UCSD-AML1 (cell line): ENCODE measurements at regions not wholly inside any gene's neighbourhood (a gene's known extent, or its start where the extent isn't known, plus 50 kb on each side); places are given as distances from the start of the nearest gene placed in this dataset.
"Not testable (repeated sequence)": the region's sequence is repeated elsewhere in the genome, so short reads cannot be mapped to it uniquely, and the experiment has no call there.

Experiments used
- DNase-seq: peaks from one replicate; lab custom pipeline; 2025; ENCODE audit not compliant: unreplicated experiment; lab: John Stamatoyannopoulos, UW

- no peak for DNase-seq
Measured at GRCh38 chr3:102360183-102360860, 74.5 kb upstream of the ZPLD1 start.

DNA sequence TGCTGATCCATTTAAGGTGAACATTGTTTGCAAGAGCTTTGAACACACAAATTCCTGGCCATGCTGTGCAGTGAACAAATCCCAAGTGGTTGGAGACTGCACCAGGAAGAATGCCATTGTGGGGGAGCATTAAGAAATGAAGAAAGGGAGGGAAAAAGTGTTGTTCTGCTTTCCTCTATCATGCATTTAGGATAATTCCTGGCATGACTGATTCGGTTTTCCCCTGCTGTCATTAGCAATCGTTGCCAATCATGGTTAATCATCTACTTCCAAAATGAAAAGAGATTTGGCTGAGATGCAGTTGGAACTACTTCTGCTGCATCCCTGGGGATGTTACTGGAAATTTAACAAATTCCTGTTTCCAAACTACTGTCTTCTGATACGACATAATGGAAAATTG is 73.7 kb upstream of the ZPLD1 start:
- DNase-seq = no peak

- not testable (repeated sequence) for DNase-seq
Measured at GRCh38 chr3:102366116-102366515, 68.7 kb upstream of the ZPLD1 start.

DNA sequence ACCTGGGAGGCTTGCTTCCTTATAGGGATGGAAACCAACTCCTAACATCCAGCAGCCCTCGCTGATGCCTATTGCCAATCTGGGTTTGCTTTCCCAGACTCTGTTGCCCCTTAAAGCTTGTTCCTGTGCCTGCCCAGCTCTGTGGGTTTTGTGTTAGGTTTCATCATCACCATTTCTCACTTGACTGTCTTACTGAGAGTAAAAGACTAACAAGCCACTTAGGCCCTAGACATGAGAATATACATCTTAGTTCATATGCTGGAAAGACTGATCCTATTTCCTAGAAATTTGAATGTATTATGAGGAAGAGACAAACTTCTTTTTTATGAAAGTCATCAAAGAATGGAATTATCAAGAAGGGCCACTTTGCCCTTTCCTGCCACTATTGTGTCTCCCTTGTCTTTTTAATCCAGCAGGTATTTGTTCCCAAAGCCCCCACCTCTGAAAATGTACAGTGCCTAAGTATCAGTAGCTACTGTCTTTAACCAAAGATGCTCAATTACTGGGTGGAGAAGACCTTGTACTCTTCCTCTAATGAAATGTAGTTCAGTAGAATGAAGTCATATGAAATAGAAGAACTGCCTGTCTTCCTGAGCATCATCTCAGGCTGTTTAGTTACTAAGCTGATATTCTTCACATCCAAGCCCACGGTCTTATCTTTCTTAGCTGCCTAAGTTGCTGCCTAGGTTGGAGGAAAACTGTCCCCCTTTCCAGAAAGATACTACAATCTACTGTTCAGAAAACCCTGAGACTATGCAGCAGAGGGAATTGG is 59.8 kb upstream of the ZPLD1 start:
- no peak for DNase-seq

GRCh38 chr3:102378216-102378615 is 56.6 kb upstream of the ZPLD1 start:
- no peak for DNase-seq

GRCh38 chr3:102382201-102382600 is 52.6 kb upstream of the ZPLD1 start:
- DNase-seq = not testable (repeated sequence)
